ENCODE measurements at regions not wholly inside any gene's neighbourhood (a gene's known extent, or its start where the extent isn't known, plus 50 kb on each side); places are given as distances from the start of the nearest gene placed in this dataset.

DNA sequence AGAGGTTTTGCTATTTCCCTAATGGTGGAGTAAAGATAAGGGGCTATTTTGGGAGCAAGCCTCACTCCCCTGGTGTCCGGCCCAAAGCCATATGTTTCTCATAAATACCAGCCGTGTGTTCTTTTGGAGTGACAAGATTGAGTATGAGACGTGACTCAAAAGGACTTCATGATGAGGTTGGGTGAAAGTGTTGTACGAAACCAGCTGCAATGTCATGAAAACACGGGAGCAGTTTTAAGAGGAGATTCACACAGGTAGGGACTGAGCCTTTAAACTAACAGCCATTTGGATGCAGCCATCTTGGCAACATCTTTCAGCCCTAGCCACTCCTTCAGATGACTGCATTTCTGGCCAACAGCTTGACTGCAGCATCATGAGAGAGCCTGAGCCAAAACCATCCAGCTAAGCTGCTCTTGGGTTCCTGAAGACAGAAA, 532.3 kb upstream of the USP24 start:
- TF ChIP-seq TAF1 (IDR thresholded peaks at IDR 0.05; ENCODE audit: low read depth, low read length) (no peak), POLR2A (IDR thresholded peaks at IDR 0.05; ENCODE audit: low read depth, low read length) (no peak), POLR2AphosphoS5 (IDR thresholded peaks at IDR 0.05; ENCODE audit: low read depth, low read length) (no peak)
